Hematopoietic multipotent progenitor cell treated with erythropoietin and hydrocortisone succinate and interleukin-3 and kit ligand, for 15 days (in vitro differentiated cells): ENCODE measurements at regions not wholly inside any gene's neighbourhood (a gene's known extent, or its start where the extent isn't known, plus 50 kb on each side); places are given as distances from the start of the nearest gene placed in this dataset.

Source experiments
- DNase-seq: peaks from one replicate; pipeline ENCODE4 v3.0.0-alpha.2; 2015; ENCODE audit warnings: low spot score

GRCh38 chr21:38742580-38743260 is 63.0 kb upstream of the ETS2 start:
- DNase-seq = no peak

- no peak for DNase-seq
Measured at GRCh38 chr21:38743772-38744529, 61.8 kb upstream of the ETS2 start.

GRCh38 chr21:38744861-38745260 is 60.9 kb upstream of the ETS2 start:
- DNase-seq = no peak

GRCh38 chr21:38747810-38748209 is 57.9 kb upstream of the ETS2 start:
- no peak for DNase-seq

- no peak for DNase-seq
Measured at GRCh38 chr21:38751379-38752050, 54.2 kb upstream of the ETS2 start.

GRCh38 chr21:38752051-38752505 is 53.7 kb upstream of the ETS2 start:
- no peak for DNase-seq

GRCh38 chr21:38753114-38753513 is 52.6 kb upstream of the ETS2 start:
- no peak for DNase-seq

- no peak for DNase-seq
Measured at GRCh38 chr21:38753557-38753971, 52.2 kb upstream of the ETS2 start.
